ENCODE measurements at regions not wholly inside any gene's neighbourhood (a gene's known extent, or its start where the extent isn't known, plus 50 kb on each side); places are given as distances from the start of the nearest gene placed in this dataset.

GRCh38 chr4:189784651-189785050, 156.0 kb upstream of the FRG1 start:
- H3K9me3 ChIP-seq (ENCODE audit: control insufficient read depth, low read length): no peaks in the 10 kb centered on the region

GRCh38 chr4:189785257-189785656, 155.4 kb upstream of the FRG1 start:
- no peaks in the 10 kb centered on the region for H3K36me3 ChIP-seq (ENCODE audit: control insufficient read depth, insufficient read depth, low read length)
- H3K27ac ChIP-seq (ENCODE audit: low read depth, low read length, severe bottlenecking): no peak overlapping the region
- 66% methylated on average over 5 of the region's 5 CpGs; no CpG with 5 or more reads in 1 of the 2 experiments for WGBS, 2 experiments (ENCODE audit: insufficient coverage in 2 of 2)

More at GRCh38 chr4:189784651-189785050, 156.0 kb upstream of the FRG1 start:
- no peak overlapping the region for H3K27ac ChIP-seq (ENCODE audit: low read depth, low read length, severe bottlenecking)
- no peak overlapping the region for H3K4me3 ChIP-seq (ENCODE audit: extremely low read depth, insufficient read depth, low read length, poor library complexity, severe bottlenecking)
- no peaks in the 10 kb centered on the region for H3K4me1 ChIP-seq (ENCODE audit: control insufficient read depth, insufficient read depth, low read length, poor library complexity, severe bottlenecking)
- H3K36me3 ChIP-seq (ENCODE audit: control insufficient read depth, insufficient read depth, low read length): no peaks in the 10 kb centered on the region

GRCh38 chr4:189786447-189786846, 154.2 kb upstream of the FRG1 start:
- Histone ChIP-seq H3K4me1 (ENCODE audit: control insufficient read depth, insufficient read depth, low read length, poor library complexity, severe bottlenecking) (no peaks in the 10 kb centered on the region), H3K36me3 (ENCODE audit: control insufficient read depth, insufficient read depth, low read length) (no peaks in the 10 kb centered on the region), H3K27ac (ENCODE audit: low read depth, low read length, severe bottlenecking) (no peak overlapping the region), H3K4me3 (ENCODE audit: extremely low read depth, insufficient read depth, low read length, poor library complexity, severe bottlenecking) (no peak overlapping the region), H3K9me3 (ENCODE audit: control insufficient read depth, low read length) (no peaks in the 10 kb centered on the region)
- WGBS, 2 experiments (ENCODE audit: insufficient coverage in 2 of 2): 92 to 96% methylated on average over 3 to 4 of the region's 5 CpGs

More at GRCh38 chr4:189785257-189785656, 155.4 kb upstream of the FRG1 start:
- H3K4me3 ChIP-seq (ENCODE audit: extremely low read depth, insufficient read depth, low read length, poor library complexity, severe bottlenecking): no peak overlapping the region
- H3K4me1 ChIP-seq (ENCODE audit: control insufficient read depth, insufficient read depth, low read length, poor library complexity, severe bottlenecking): no peaks in the 10 kb centered on the region
- no peaks in the 10 kb centered on the region for H3K9me3 ChIP-seq (ENCODE audit: control insufficient read depth, low read length)

- no peaks in the 10 kb centered on the region for H3K9me3 ChIP-seq (ENCODE audit: control insufficient read depth, low read length)
- no peak overlapping the region for H3K27ac ChIP-seq (ENCODE audit: low read depth, low read length, severe bottlenecking)
- H3K4me1 ChIP-seq (ENCODE audit: control insufficient read depth, insufficient read depth, low read length, poor library complexity, severe bottlenecking): no peaks in the 10 kb centered on the region
- H3K4me3 ChIP-seq (ENCODE audit: extremely low read depth, insufficient read depth, low read length, poor library complexity, severe bottlenecking): no peak overlapping the region
- WGBS, 2 experiments (ENCODE audit: insufficient coverage in 2 of 2): 88 to 92% methylated on average over 14 to 19 of the region's 19 CpGs
- H3K36me3 ChIP-seq (ENCODE audit: control insufficient read depth, insufficient read depth, low read length): no peaks in the 10 kb centered on the region
Observed at GRCh38 chr4:189787216-189788031, 153.2 kb upstream of the FRG1 start.

- Histone ChIP-seq H3K4me1 (ENCODE audit: control insufficient read depth, insufficient read depth, low read length, poor library complexity, severe bottlenecking) (peaks cover 5% of the 10 kb centered on the region), H3K27ac (ENCODE audit: low read depth, low read length, severe bottlenecking) (no peak overlapping the region), H3K4me3 (ENCODE audit: extremely low read depth, insufficient read depth, low read length, poor library complexity, severe bottlenecking) (no peak overlapping the region), H3K9me3 (ENCODE audit: control insufficient read depth, low read length) (no peaks in the 10 kb centered on the region), H3K36me3 (ENCODE audit: control insufficient read depth, insufficient read depth, low read length) (no peaks in the 10 kb centered on the region)
- 15 to 18% methylated on average over 11 to 13 of the region's 20 CpGs for WGBS, 2 experiments (ENCODE audit: insufficient coverage in 2 of 2)
Observed at GRCh38 chr4:189792924-189793618, 147.6 kb upstream of the FRG1 start.

GRCh38 chr4:189800545-189801088, 140.1 kb upstream of the FRG1 start:
- WGBS, 2 experiments (ENCODE audit: insufficient coverage in 2 of 2): 87 to 98% methylated on average over 3 to 5 of the region's 5 CpGs

GRCh38 chr4:189802884-189803283, 137.8 kb upstream of the FRG1 start:
- Histone ChIP-seq H3K36me3 (ENCODE audit: control insufficient read depth, insufficient read depth, low read length) (no peaks in the 10 kb centered on the region), H3K4me1 (ENCODE audit: control insufficient read depth, insufficient read depth, low read length, poor library complexity, severe bottlenecking) (no peaks in the 10 kb centered on the region), H3K27ac (ENCODE audit: low read depth, low read length, severe bottlenecking) (no peak overlapping the region), H3K4me3 (ENCODE audit: extremely low read depth, insufficient read depth, low read length, poor library complexity, severe bottlenecking) (no peak overlapping the region), H3K9me3 (ENCODE audit: control insufficient read depth, low read length) (peaks cover 3% of the 10 kb centered on the region)
- 80 to 85% methylated on average over 5 of the region's 5 CpGs for WGBS, 2 experiments (ENCODE audit: insufficient coverage in 2 of 2)

More at GRCh38 chr4:189800545-189801088, 140.1 kb upstream of the FRG1 start:
- Histone ChIP-seq H3K36me3 (ENCODE audit: control insufficient read depth, insufficient read depth, low read length) (no peaks in the 10 kb centered on the region), H3K27ac (ENCODE audit: low read depth, low read length, severe bottlenecking) (no peak overlapping the region), H3K4me1 (ENCODE audit: control insufficient read depth, insufficient read depth, low read length, poor library complexity, severe bottlenecking) (no peaks in the 10 kb centered on the region), H3K9me3 (ENCODE audit: control insufficient read depth, low read length) (peaks cover 3% of the 10 kb centered on the region), H3K4me3 (ENCODE audit: extremely low read depth, insufficient read depth, low read length, poor library complexity, severe bottlenecking) (no peak overlapping the region)

- no peaks in the 10 kb centered on the region for H3K36me3 ChIP-seq (ENCODE audit: control insufficient read depth, insufficient read depth, low read length)
- no peaks in the 10 kb centered on the region for H3K9me3 ChIP-seq (ENCODE audit: control insufficient read depth, low read length)
- H3K4me1 ChIP-seq (ENCODE audit: control insufficient read depth, insufficient read depth, low read length, poor library complexity, severe bottlenecking): no peaks in the 10 kb centered on the region
- WGBS, 2 experiments (ENCODE audit: insufficient coverage in 2 of 2): 69 to 85% methylated on average over 3 to 5 of the region's 5 CpGs
- no peak overlapping the region for H3K4me3 ChIP-seq (ENCODE audit: extremely low read depth, insufficient read depth, low read length, poor library complexity, severe bottlenecking)
- H3K27ac ChIP-seq (ENCODE audit: low read depth, low read length, severe bottlenecking): no peak overlapping the region
Observed at GRCh38 chr4:189804894-189805293, 135.8 kb upstream of the FRG1 start.

- Histone ChIP-seq H3K27ac (ENCODE audit: low read depth, low read length, severe bottlenecking) (no peak overlapping the region), H3K4me3 (ENCODE audit: extremely low read depth, insufficient read depth, low read length, poor library complexity, severe bottlenecking) (no peak overlapping the region)
Observed at GRCh38 chr4:189806506-189806905, 134.2 kb upstream of the FRG1 start.

GRCh38 chr4:189807031-189807430, 133.6 kb upstream of the FRG1 start:
- no peaks in the 10 kb centered on the region for H3K36me3 ChIP-seq (ENCODE audit: control insufficient read depth, insufficient read depth, low read length)

More at GRCh38 chr4:189806506-189806905, 134.2 kb upstream of the FRG1 start:
- no peaks in the 10 kb centered on the region for H3K9me3 ChIP-seq (ENCODE audit: control insufficient read depth, low read length)
- no peaks in the 10 kb centered on the region for H3K36me3 ChIP-seq (ENCODE audit: control insufficient read depth, insufficient read depth, low read length)
- H3K4me1 ChIP-seq (ENCODE audit: control insufficient read depth, insufficient read depth, low read length, poor library complexity, severe bottlenecking): no peaks in the 10 kb centered on the region
- 50 to 58% methylated on average over 2 to 3 of the region's 6 CpGs for WGBS, 2 experiments (ENCODE audit: insufficient coverage in 2 of 2)

More at GRCh38 chr4:189807031-189807430, 133.6 kb upstream of the FRG1 start:
- H3K4me3 ChIP-seq (ENCODE audit: extremely low read depth, insufficient read depth, low read length, poor library complexity, severe bottlenecking): no peak overlapping the region
- H3K9me3 ChIP-seq (ENCODE audit: control insufficient read depth, low read length): no peaks in the 10 kb centered on the region
- H3K27ac ChIP-seq (ENCODE audit: low read depth, low read length, severe bottlenecking): no peak overlapping the region
- H3K4me1 ChIP-seq (ENCODE audit: control insufficient read depth, insufficient read depth, low read length, poor library complexity, severe bottlenecking): no peaks in the 10 kb centered on the region
- 87% methylated on average over 17 to 25 of the region's 35 CpGs for WGBS, 2 experiments (ENCODE audit: insufficient coverage in 2 of 2)
